HepG2 (cell line): ENCODE measurements at regions not wholly inside any gene's neighbourhood (a gene's known extent, or its start where the extent isn't known, plus 50 kb on each side); places are given as distances from the start of the nearest gene placed in this dataset.

ENCODE experiments used
- ARHGAP35 ChIP-seq: sonication (generic); formaldehyde crosslinking; IDR thresholded peaks from 2 replicates; pipeline ENCODE4 v1.9.0; 2022; ENCODE audit warnings: mild to moderate bottlenecking, inconsistent platforms, moderate library complexity, missing genetic modification reagents, borderline replicate concordance
- CBX2 ChIP-seq, 2 experiments: fragments of 200-600 bp in 1 of 2; sonication (generic); formaldehyde crosslinking in 1 of 2; IDR thresholded peaks; 2 replicates each; pipeline versions ENCODE4 v1.7.0 to v1.8.1; 2018 to 2022; ENCODE audit warnings: low read depth in 2 of 2, low read length in 1 of 2, mild to moderate bottlenecking in 1 of 2, missing genetic modification reagents in 1 of 2
- FOXJ3 ChIP-seq: sonication (generic); formaldehyde crosslinking; IDR thresholded peaks from 2 replicates; pipeline ENCODE4 v1.4.0; 2020; ENCODE audit warnings: missing genetic modification reagents, mild to moderate bottlenecking, borderline replicate concordance
- GRHL1 ChIP-seq: sonication (generic); formaldehyde crosslinking; conservative IDR thresholded peaks from 2 replicates; pipeline ENCODE4 v1.8.0; 2022; ENCODE audit warnings: missing genetic modification reagents
- IKZF5 ChIP-seq: IDR thresholded peaks from 2 replicates; pipeline ENCODE4 v1.6.1; 2018; ENCODE audit warnings: missing genetic modification reagents, mild to moderate bottlenecking, missing compliant biosample characterization
- KDM5A ChIP-seq: fragments of 200-600 bp; sonication (generic); IDR thresholded peaks from 2 replicates; pipeline ENCODE4 v1.7.0; 2018; ENCODE audit warnings: antibody characterized with exemption, mild to moderate bottlenecking, low read length, borderline replicate concordance
- MED13 ChIP-seq: sonication (generic); formaldehyde crosslinking; IDR thresholded peaks from 2 replicates; pipeline ENCODE4 v1.5.0; 2020; ENCODE audit warnings: missing genetic modification reagents
- PHF5A ChIP-seq: IDR thresholded peaks from one replicate; pipeline ENCODE4 v1.6.1; 2018; ENCODE audit warnings: low read depth, missing genetic modification reagents; ENCODE audit not compliant: unreplicated experiment
- RBFOX2 ChIP-seq: fragments of 200-400 bp; formaldehyde crosslinking; IDR thresholded peaks from 2 replicates; pipeline ENCODE4 v1.6.1; 2017; ENCODE audit warnings: low read depth, mild to moderate bottlenecking, low read length
- ZNF230 ChIP-seq: sonication (generic); formaldehyde crosslinking; IDR thresholded peaks from 2 replicates; pipeline ENCODE4 v1.4.0; 2020; ENCODE audit warnings: mild to moderate bottlenecking, missing genetic modification reagents
- ZNF549 ChIP-seq: sonication (generic); formaldehyde crosslinking; IDR thresholded peaks from 2 replicates; pipeline ENCODE4 v1.5.0; 2020; ENCODE audit warnings: missing genetic modification reagents
- ZNF597 ChIP-seq: sonication (generic); formaldehyde crosslinking; IDR thresholded peaks from 2 replicates; pipeline ENCODE4 v1.5.0; 2020; ENCODE audit warnings: missing genetic modification reagents
- ZNF710 ChIP-seq: sonication (generic); formaldehyde crosslinking; IDR thresholded peaks from 2 replicates; pipeline ENCODE4 v1.5.0; 2020; ENCODE audit warnings: mild to moderate bottlenecking, missing genetic modification reagents, borderline replicate concordance
- ZNF749 ChIP-seq: sonication (generic); formaldehyde crosslinking; IDR thresholded peaks from 2 replicates; pipeline ENCODE4 v1.8.0; 2022; ENCODE audit warnings: mild to moderate bottlenecking, missing genetic modification reagents, moderate library complexity, borderline replicate concordance
- TF ChIP-seq, protein P1 (sequence below): IDR thresholded peaks from 2 replicates; pipeline ENCODE4 v1.6.1; 2016
- TF ChIP-seq, protein P2 (sequence below): IDR thresholded peaks from 2 replicates; pipeline ENCODE4 v1.6.1; 2018; ENCODE audit warnings: missing genetic modification reagents

GRCh38 chr19:56973713-56974555 is 133.4 kb upstream of the PEG3 start (continued):
- TF ChIP-seq ZNF597 (CRISPR knock-in tag): no peak
- TF ChIP-seq ZNF230 (CRISPR knock-in tag): no peak
- peak; percentile 67; the same call in 1 of the 2 replicates for TF ChIP-seq IKZF5
- no peak; the same call in 1 of the 2 replicates for TF ChIP-seq MED13 (CRISPR knock-in tag)
- no peak for TF ChIP-seq ZNF549 (CRISPR knock-in tag)
- 0 out of 2 replicates have a peak, but pooled peaks have one; percentile 24 for TF ChIP-seq FOXJ3 (CRISPR knock-in tag)
- 0 out of 2 replicates have a peak, but pooled peaks have one; percentile 34 for TF ChIP-seq RBFOX2
- no peak for TF ChIP-seq CBX2 (IDR thresholded peaks at IDR 0.05; ENCODE audit: low read depth, low read length)
- no peak for TF ChIP-seq CBX2 (CRISPR knock-in tag; IDR thresholded peaks at IDR 0.05; ENCODE audit: low read depth)
- TF ChIP-seq, protein P1, sequence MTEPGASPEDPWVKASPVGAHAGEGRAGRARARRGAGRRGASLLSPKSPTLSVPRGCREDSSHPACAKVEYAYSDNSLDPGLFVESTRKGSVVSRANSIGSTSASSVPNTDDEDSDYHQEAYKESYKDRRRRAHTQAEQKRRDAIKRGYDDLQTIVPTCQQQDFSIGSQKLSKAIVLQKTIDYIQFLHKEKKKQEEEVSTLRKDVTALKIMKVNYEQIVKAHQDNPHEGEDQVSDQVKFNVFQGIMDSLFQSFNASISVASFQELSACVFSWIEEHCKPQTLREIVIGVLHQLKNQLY: no peak
- TF ChIP-seq ZNF710 (CRISPR knock-in tag): no peak; the same call in 1 of the 2 replicates
- TF ChIP-seq KDM5A: no peak
- no peak for TF ChIP-seq GRHL1 (CRISPR knock-in tag)
- TF ChIP-seq ZNF749 (CRISPR knock-in tag): no peak; the same call in 1 of the 2 replicates
- TF ChIP-seq, protein P2, sequence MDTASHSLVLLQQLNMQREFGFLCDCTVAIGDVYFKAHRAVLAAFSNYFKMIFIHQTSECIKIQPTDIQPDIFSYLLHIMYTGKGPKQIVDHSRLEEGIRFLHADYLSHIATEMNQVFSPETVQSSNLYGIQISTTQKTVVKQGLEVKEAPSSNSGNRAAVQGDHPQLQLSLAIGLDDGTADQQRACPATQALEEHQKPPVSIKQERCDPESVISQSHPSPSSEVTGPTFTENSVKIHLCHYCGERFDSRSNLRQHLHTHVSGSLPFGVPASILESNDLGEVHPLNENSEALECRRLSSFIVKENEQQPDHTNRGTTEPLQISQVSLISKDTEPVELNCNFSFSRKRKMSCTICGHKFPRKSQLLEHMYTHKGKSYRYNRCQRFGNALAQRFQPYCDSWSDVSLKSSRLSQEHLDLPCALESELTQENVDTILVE: no peak
- TF ChIP-seq ARHGAP35 (CRISPR knock-in tag): no peak
- TF ChIP-seq PHF5A: no peak
